Stimulated activated CD8-positive, alpha-beta memory T cell treated with anti-CD3 and anti-CD28 coated beads, Interleukin-12 subunit alpha, Interleukin-12 subunit beta, amount 100 ng/mL, for 24 hours (primary cell): ENCODE measurements at regions not wholly inside any gene's neighbourhood (a gene's known extent, or its start where the extent isn't known, plus 50 kb on each side); places are given as distances from the start of the nearest gene placed in this dataset.
"Not testable (repeated sequence)": the region's sequence is repeated elsewhere in the genome, so short reads cannot be mapped to it uniquely, and the experiment has no call there.

Experiments used
- DNase-seq: peaks from one replicate; pipeline ENCODE4 v3.0.0-alpha.2; 2020; ENCODE audit errors: extremely low read depth

DNA sequence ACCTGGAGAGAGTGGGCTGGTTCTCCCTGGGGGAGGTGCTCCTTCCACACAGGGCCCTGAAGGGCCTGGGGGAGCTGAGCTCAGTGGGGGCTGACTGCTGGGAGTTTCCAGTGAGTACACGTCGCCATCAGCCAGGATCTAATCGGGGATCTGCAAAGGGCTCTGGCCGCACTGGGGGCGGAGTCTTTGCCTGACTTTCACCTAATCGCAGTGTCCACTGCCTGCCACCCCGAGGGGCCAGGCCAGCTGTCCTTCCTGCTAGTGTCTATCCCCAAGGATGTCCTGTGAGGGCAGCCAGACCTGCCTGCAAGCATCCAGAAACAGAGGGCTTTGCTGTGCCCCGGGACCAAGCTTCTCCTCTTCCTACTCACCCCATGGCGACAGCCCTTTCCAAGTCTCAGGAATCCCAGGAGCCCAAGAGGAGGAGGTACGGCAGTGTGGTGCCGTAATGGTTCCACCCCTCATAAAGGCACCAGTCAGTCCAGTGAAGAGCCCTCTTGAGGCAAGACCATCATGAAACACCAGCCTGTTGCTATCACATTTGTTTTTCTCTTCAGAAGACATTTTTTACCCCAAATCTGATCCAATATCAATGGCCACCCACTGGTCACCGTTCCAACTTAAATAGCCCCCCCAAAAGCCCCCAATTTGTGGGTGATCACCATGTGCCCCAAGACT lies 243.1 kb upstream of the ECI2 start:
- DNase-seq: no peak

DNA sequence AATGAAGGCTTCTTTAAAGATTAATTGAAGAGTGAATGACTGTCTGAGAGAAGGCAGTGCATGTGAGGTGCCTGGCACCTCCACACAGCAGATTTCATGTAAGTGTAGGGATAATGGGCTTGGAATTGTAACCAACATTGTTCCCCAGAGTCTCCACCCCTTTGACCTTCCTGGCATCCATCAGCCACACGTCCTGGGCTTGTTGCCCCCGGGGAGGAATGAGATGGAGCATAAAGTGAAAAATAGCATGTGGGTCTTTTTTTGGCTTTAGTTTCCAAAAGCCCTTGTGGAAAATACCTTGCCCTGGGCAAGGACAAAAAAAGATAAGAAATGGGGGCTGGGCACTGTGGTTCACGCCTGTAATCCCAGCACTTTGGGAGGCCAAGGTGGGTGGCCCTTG lies 242.2 kb upstream of the ECI2 start:
- DNase-seq: no peak

DNA sequence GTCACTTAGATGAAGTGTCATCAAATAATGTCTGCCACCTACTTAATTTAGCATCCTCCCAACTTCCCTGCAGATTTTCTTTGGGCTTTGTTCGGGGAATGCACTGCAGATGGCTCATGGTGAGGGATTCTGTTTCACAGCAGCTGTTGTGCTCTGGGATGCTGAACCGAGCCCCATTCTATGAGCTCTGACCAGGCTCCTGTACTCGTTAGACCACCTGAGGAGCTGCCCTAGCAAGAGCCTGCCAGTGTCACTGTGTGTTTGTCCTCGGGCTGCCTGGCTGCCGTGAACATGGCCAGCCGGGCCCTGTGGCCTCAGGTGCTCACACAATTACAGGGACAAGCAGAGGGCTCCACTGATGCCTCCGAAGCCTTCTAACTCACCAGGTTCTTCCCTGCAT lies 238.8 kb upstream of the ECI2 start:
- no peak for DNase-seq

DNA sequence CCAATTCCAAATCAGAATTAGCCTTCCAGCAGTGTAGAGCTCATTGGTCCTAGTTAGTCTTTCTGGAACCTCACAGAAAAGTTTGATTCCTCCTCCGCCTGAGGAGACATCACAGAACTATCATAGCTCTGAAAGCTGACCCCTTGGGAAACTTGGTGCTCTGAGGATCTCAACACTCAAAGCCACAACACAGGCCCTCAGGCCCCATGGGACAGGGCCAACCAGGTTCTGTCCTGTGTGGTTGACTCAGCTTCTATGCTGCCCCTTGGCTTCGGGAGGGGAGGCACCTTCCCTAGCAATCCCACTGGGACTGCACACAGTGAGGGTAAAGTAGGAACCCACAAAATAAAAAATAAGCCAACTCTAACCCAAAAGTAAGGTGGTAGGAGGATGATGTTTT lies 237.5 kb upstream of the ECI2 start:
- DNase-seq: no peak

DNA sequence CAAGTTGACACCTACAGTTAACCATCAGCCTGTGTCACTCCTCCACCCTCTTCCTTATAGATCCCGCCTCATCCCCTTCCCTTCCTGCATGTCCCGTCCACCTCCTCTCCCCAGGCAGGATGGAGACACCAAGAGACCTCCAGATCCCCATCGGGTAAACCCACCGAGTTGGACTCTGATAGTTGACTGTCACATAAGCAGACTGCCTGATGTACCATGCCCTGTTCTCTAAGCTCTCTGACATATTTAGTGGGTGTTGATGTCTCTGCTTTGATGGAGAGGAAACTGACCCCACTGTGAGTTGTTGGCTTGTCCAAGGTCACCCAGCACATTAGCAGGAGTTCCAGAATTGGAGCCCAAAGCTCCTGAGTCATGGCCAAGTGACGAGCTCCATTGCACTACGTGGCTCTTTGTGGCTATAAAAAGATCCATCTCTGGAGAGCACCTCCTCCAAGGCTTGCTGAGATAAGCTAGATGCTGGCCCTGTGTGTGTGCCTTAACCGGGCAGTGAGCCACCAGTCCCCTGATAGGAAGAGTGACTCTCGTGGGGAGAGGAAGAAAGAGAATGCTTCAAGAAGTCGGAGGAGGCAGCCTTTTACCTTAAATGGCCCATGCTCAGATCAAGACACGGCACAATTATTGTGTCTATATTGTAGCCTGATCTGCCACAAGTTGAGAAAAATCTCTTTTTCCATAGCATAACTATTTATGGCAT lies 236.0 kb upstream of the ECI2 start:
- no peak for DNase-seq

DNA sequence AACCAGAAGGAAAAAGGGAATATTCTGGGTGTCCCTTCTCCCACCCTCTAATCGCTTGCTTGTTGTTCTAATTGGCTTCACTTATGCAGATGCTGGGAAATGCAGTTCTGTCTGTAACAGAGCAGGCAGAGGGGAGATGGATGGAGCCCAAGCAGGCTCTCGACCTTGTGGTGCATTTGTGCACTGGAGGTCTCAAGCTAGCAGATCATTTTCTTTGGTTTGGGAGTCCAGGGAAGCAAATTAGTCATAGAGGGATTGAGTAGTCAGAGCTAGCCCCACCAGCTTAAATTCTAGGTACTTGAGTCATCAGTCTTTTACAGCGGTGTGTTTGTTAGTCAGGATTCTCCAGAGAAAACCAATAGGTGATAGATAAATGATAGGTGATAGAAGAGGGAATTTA lies 234.7 kb upstream of the ECI2 start:
- no peak for DNase-seq

DNA sequence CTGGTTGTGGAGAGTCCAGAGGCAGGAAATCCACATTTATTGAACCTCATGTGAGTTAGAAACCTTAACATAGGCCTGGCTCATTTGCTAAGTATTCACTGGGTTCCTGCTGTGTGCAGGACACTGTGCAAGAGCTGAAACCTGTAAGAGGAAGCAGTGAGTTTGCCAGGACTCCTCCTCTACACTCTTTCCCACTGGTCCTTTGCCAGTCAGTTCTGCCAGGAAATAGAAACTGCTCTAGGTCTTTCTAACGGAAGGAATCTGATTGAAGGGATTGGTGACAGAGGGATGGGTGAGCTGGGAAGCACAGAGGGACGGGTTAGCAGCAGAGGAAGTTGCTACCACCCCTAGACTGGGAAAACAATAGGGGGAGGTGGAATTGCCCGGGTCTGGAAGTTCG lies 234.2 kb upstream of the ECI2 start:
- DNase-seq: no peak

DNA sequence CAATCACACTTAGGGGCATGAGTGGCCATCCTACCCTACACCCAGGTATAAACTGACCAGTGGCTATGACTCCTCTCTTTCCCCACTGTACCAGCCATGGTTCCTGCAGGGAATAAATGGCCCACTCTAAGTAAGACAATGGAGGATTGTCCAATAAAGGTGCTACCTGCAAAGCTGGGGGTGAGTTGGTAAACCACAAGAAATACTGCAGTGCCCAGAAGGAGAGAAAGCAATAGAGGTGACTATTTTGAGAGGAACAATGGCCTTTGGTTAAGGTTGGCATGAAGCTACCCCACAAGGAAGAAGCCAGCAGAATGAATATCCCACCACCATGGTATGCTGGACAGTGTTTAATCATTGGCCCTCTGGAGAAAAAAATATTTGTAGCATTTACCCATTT lies 233.3 kb upstream of the ECI2 start:
- DNase-seq: no peak

DNA sequence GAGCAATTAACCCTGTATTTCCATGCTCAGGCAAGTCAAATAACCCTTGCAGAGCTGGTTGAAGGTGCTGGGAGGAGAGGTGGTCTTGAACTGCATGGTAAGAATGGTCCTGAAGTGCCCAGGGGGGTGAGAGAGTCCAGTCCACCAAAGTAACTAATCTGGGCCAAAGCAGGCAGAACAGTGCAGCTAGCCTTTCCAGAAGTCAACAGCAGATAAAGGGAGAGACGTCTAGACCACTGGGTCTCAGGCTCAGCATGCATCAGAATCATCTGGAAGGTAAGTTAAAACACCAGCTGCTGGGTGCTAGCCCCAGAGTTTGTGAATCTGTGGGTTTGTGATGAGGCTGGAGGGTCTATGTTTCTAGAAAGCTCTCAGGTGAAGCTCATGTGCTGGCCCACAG lies 232.3 kb upstream of the ECI2 start:
- DNase-seq: no peak

DNA sequence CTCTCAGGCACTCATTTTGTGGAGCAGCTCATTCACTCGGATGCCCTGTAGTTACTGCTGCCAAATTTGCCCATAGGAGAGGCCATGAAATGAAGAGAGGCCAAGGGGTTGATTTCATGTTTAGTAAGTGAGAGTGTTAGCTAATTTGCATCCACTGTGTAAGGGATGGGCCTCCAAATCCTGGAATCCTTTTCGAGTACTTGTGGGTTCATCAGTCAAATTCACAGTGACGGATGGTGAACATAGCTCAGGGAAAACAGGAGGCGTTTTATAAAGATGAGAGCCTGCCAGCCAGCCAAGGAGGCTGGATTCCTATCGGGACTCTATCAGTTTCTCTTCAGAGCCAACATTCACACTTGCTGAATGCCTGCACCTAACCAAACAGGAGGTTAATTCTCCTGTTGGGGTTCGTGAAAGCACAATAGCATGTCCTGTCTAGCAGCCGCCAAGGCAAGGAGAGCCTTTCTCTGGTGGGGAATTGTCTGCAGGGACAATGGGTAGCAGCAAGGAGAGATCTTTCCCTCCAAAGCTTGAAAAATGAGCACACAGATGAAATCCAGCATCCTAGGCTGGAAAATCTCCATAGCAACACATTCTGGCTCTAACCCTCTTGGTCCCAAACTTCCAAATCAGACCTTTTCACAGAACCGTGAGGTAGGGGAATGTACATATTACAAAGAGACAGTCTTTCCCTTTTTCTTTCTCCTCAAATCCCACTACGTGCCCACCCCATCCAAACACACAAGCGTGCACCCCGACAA lies 231.4 kb upstream of the ECI2 start:
- DNase-seq: no peak

DNA sequence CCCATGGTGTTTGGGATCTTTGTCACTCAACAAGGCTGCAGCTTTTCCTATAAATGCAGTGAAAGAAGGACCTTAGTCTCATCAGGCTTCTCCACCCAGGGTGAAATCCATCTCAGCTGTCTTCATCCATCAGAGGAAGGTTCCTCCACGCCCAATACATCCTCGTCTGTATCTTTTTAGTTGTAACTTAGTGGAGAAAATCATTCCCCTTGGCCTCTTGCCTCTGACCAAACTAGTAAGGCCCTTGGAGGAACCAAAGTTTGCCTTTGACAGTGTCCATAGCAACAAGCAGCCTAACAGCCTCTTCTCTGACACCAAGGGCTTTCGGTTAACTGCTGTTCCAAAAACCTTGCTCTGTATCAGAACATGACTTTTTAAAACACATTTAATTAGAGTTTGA lies 230.3 kb upstream of the ECI2 start:
- DNase-seq: no peak

DNA sequence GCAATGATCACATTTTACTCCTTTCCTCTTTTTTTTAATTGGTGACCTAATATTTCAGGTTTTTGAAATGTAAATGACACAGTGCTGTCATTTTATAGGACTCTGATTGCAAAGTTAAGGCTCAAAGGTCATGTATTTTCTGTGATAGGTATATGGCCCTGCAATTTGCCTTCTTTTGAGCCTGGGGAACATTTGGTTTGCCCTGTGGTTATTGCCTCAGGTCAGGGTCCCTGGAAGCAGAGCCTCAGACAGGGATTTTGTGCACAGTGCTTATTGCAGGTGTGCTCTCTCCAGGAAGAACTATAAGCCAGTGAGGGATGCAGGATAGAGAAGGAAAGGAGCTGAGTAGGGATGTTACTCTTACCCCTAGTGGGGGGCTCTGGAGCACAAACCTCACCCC lies 229.3 kb upstream of the ECI2 start:
- no peak for DNase-seq

DNA sequence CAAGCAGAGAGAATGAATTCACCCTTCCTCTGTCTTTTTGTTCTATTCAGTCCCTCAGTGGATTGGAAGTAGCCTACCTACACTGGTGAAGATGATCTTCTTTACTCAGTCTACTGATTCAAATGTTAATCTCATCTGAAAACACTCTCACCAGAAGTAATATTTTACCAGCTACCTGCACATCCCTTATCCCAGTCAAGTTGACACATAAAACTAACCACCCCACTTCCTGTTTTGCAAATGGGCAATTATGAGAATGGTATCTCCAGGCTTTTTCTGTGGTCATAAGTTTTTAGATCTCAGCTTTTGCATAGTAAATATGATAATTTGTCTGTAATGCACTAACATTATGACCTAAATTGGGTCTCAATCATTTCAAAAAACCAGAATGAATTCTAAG lies 228.8 kb upstream of the ECI2 start:
- DNase-seq: no peak

DNA sequence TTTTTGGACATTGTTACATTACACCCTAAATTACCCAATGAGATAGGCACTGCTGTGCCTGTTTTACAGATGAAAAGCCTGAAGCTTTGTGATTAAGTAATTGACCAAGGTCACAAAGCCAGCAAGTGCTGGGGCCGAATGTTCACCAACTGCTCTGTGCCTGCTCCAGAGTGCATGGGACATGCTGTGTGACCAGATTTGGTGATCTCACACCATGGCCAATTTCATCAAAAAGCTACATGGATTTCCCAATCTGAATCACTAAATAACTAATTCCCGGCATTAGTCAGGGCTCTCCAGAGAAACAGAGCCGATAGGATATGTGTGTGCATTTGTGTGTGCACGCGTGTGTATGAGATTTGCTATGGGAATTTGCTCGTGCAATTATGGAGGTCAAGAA lies 228.3 kb upstream of the ECI2 start:
- no peak for DNase-seq

DNA sequence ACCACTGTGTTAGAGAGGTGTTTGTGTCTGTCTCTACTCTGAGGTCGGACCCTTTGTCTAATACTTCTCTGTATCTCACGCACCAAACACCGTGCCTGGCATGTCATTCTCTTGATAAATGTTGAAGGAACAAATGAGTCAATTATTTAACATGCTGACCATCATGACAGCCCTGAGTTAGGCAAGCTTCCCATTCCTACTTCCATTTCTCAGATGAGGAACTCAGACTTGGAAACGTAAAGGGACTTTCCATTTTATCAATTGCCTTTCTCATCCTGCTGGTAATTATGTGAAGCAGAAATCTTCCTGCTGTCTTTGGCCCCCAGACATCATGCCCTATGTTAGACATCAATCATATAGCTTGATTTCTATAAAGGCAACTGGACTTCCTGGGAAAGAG lies 227.0 kb upstream of the ECI2 start:
- no peak for DNase-seq

DNA sequence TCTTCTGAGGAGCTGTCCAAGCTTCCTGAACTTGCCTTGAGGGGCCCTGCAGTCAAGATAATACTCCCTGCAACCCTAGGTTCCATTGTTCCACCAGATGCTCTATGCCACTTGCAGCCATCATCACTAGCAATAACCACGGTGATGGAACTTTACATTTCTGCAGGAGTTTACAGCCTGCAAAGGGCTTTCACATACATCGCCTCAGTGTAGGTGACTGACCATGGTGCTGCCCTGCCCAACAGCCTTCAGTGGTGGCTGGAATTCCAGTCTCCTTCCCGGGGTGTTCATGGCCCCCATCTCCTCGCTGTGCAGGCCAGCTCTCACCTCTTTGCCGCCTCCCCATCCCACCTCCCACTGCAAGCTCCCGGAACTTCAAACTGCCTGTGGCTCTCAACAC lies 225.5 kb upstream of the ECI2 start:
- DNase-seq: no peak

DNA sequence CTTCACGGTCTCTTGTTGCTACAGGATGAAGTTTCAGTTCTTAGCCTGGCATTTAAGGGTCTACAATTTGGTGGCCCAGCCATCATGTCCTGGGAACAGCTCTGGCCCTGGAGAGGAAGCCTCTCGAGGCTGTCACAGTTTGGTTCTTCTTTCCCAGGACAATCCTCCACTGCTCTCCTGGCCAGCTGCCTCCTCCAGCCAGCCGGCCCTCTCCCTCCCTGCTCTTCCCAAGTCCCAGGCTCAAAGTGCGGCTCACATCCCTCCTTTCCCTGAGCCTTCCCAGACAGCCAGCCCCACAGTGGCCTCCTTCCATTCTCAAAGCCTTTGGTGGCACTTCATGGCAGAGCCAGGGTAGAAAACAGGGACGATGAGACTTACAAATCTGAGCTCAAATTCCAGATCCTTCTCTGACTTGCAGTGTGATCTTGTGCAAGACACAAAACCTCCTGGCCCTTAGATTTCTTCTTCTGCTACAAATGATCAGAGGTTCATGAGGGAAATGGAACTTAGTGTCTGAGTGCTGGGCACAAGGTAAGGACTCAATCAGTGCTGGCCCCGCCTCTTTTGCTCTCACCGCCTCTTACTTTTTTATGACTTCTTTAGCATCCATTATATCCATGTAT lies 223.8 kb upstream of the ECI2 start:
- no peak for DNase-seq

DNA sequence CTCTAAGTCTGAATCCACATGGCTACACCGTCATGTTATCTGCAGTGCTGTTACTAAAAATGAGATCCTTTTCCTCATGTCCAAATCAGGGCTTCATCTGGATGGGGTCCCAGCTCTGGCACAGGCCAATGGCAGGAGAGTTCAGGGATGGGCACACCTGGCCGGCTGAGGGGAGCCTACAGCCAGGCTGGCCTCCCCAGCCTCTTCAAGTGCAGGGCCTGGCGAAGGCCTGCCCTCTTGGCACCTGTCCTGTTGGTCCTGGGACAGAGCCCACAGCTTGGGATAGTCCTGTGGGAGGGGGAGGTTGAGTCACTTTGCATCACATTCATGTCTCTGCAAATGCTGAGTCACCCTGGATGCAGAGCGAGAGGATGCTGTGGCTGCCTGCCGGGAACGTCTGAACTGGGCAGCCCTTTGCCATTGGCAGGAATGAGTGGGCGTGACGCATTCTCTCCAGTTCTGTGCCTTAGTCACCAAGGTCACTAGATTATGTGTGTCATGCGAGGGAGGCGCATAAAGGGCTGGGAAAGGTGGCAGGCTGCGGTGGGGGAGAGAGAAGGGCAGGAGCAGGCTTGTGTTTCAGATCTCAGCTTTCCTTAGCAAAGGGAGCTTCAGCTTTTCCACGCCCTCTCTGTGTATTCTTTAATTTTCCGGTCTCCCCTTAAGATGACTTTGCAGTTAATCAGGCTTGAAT lies 223.2 kb upstream of the ECI2 start:
- no peak for DNase-seq

DNA sequence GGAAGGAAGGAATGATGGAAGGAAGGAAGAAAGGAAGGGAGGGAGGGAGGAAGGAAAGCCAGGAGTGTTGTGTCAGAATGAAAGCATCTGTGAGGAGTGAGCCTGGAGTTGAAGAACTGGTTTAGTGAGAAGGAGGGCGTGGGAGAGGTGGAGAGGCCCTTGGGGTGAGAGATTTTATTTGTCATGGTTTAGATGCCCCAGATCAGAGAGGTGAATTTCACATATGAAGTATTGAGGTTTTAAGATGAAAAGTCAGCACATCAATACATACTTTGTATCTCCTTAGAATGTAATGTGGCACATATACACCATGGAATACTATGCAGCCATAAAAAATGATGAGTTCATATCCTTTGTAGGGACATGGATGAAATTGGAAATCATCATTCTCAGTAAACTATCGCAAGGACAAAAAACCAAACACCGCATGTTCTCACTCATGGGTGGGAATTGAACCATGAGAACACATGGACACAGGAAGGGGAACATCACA lies 222.3 kb upstream of the ECI2 start:
- not testable (repeated sequence) for DNase-seq

DNA sequence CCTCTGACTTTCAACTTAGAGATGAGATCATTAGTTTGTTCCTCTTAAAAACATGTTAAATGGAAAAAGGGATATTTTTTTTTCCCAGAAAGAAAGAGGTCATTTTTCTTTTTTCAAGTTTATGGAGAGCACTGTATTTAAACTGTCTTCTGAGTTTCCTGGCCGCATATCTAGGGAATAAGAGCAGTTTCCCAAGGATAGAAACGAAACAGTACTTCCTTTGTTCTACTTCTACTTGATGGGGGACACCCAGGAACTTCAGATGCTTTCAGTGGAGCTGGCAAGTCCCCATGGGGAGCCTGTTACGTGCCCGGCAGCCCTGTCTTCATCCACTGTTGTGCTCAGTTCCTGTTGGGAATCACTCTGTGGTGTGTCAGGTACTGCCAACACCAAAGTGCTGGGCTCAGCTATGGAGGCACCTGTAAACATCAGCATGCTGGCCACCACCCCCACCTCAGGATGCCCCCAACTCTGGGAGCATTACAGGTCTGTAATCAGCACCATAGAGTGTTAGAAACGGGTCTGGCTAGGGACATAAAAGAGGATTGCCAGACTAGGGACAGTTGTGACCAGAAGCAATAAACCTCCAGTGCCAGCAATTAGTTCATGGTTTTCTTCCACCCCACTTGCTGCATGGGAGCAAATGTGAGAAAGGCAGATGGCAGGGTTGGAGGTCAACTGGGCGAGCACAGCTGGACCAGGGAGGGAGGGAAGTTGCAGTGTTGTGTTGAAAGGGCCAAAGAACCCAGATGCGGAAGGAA lies 221.7 kb upstream of the ECI2 start:
- no peak for DNase-seq

DNA sequence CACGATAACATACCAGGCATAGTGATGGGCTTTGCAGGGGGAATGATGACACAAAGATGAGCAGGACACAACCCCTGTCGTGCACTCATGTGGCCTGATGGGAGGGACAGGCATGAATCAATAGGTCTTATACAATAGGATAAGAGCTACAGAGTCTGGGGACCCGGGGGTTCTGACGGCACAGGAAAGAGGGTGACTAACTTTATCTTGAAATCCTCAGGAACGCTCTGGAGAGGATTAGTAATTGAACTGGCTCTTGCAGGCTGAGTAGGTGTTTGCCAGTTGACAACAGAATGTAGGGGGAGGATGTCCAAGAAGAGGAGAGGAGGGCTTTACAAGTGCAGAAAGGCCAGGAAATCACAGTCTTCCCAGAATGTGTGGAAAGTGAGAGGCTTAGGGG lies 219.9 kb upstream of the ECI2 start:
- DNase-seq: no peak
